ENCODE measurements at regions not wholly inside any gene's neighbourhood (a gene's known extent, or its start where the extent isn't known, plus 50 kb on each side); places are given as distances from the start of the nearest gene placed in this dataset.

GRCh38 chr10:28354511-28354910 is 51.6 kb upstream of the MPP7 start:
- H2AFZ ChIP-seq (ENCODE audit: low read depth, low read length): no peak overlapping the region
- no peaks in the 10 kb centered on the region for H3K36me3 ChIP-seq (ENCODE audit: insufficient read depth, low read length)
- H3K4me2 ChIP-seq (ENCODE audit: low read length): no peak overlapping the region
- H4K20me1 ChIP-seq (ENCODE audit: insufficient read depth, low read length): no peaks in the 10 kb centered on the region
- Mint-ChIP-seq H3K9me3 (ENCODE audit: unreplicated experiment) (no peaks in the 10 kb centered on the region), H3K27ac (ENCODE audit: unreplicated experiment) (no peak overlapping the region), H3K27me3 (ENCODE audit: low read depth, unreplicated experiment) (peaks cover 3% of the 10 kb centered on the region), H3K4me3 (ENCODE audit: unreplicated experiment) (no peak overlapping the region), H3K36me3 (ENCODE audit: low read depth, unreplicated experiment) (no peaks in the 10 kb centered on the region), H3K4me1 (ENCODE audit: low read depth, unreplicated experiment) (no peaks in the 10 kb centered on the region)
- H3K27me3 ChIP-seq (ENCODE audit: insufficient read depth, low read length): peaks cover 2% of the 10 kb centered on the region
- no peak overlapping the region for H3K27ac ChIP-seq (ENCODE audit: low read depth, low read length)
- H3K4me1 ChIP-seq (ENCODE audit: insufficient read depth, low read length): no peaks in the 10 kb centered on the region
- no peak overlapping the region for H3K9ac ChIP-seq (ENCODE audit: low read length)
- H3K9me3 ChIP-seq (ENCODE audit: insufficient read depth, low read depth, low read length): no peaks in the 10 kb centered on the region
- no peak overlapping the region for H3K4me3 ChIP-seq (ENCODE audit: insufficient read depth, low read depth, low read length)
- FAIRE-seq (no peak), DNase-seq (ENCODE audit: low read depth) (no peak)
- TF ChIP-seq EZH2 (IDR thresholded peaks at IDR 0.05; ENCODE audit: insufficient read depth, low read length): no peak
- no peak for TF ChIP-seq CTCF (IDR thresholded peaks at IDR 0.05; ENCODE audit: insufficient read depth, low read depth, low read length)
- H3K79me2 ChIP-seq (ENCODE audit: insufficient read depth, low read length): no peaks in the 10 kb centered on the region

- peaks cover 2% of the 10 kb centered on the region for H3K27me3 ChIP-seq (ENCODE audit: insufficient read depth, low read length)
- H3K27ac ChIP-seq (ENCODE audit: low read depth, low read length): no peak overlapping the region
- H3K4me3 ChIP-seq (ENCODE audit: insufficient read depth, low read depth, low read length): no peak overlapping the region
- H3K79me2 ChIP-seq (ENCODE audit: insufficient read depth, low read length): no peaks in the 10 kb centered on the region
- DNase-seq (ENCODE audit: low read depth) (no peak), FAIRE-seq (no peak)
- H2AFZ ChIP-seq (ENCODE audit: low read depth, low read length): no peak overlapping the region
- H3K36me3 ChIP-seq (ENCODE audit: insufficient read depth, low read length): no peaks in the 10 kb centered on the region
- Mint-ChIP-seq H3K27ac (ENCODE audit: unreplicated experiment) (no peak overlapping the region), H3K4me3 (ENCODE audit: unreplicated experiment) (no peak overlapping the region), H3K36me3 (ENCODE audit: low read depth, unreplicated experiment) (no peaks in the 10 kb centered on the region), H3K27me3 (ENCODE audit: low read depth, unreplicated experiment) (peaks cover 3% of the 10 kb centered on the region), H3K9me3 (ENCODE audit: unreplicated experiment) (no peaks in the 10 kb centered on the region), H3K4me1 (ENCODE audit: low read depth, unreplicated experiment) (no peaks in the 10 kb centered on the region)
- TF ChIP-seq EZH2 (IDR thresholded peaks at IDR 0.05; ENCODE audit: insufficient read depth, low read length) (no peak), CTCF (IDR thresholded peaks at IDR 0.05; ENCODE audit: insufficient read depth, low read depth, low read length) (no peak)
- H3K4me1 ChIP-seq (ENCODE audit: insufficient read depth, low read length): no peaks in the 10 kb centered on the region
- no peak overlapping the region for H3K4me2 ChIP-seq (ENCODE audit: low read length)
- H3K9ac ChIP-seq (ENCODE audit: low read length): no peak overlapping the region
- H4K20me1 ChIP-seq (ENCODE audit: insufficient read depth, low read length): no peaks in the 10 kb centered on the region
- no peaks in the 10 kb centered on the region for H3K9me3 ChIP-seq (ENCODE audit: insufficient read depth, low read depth, low read length)
These were observed 52.5 kb upstream of the MPP7 start for GRCh38 chr10:28355376-28355775.

GRCh38 chr10:28359334-28359733 is 56.5 kb upstream of the MPP7 start:
- no peak overlapping the region for H2AFZ ChIP-seq (ENCODE audit: low read depth, low read length)
- H3K9me3 Mint-ChIP-seq (ENCODE audit: unreplicated experiment): no peaks in the 10 kb centered on the region
- no peak for FAIRE-seq
- H3K27me3 Mint-ChIP-seq (ENCODE audit: low read depth, unreplicated experiment): peaks cover 3% of the 10 kb centered on the region
- no peaks in the 10 kb centered on the region for H3K4me1 ChIP-seq (ENCODE audit: insufficient read depth, low read length)
- H3K79me2 ChIP-seq (ENCODE audit: insufficient read depth, low read length): no peaks in the 10 kb centered on the region
- H4K20me1 ChIP-seq (ENCODE audit: insufficient read depth, low read length): no peaks in the 10 kb centered on the region
- H3K27me3 ChIP-seq (ENCODE audit: insufficient read depth, low read length): peaks cover 2% of the 10 kb centered on the region
- no peak overlapping the region for H3K9ac ChIP-seq (ENCODE audit: low read length)
- no peaks in the 10 kb centered on the region for H3K36me3 Mint-ChIP-seq (ENCODE audit: low read depth, unreplicated experiment)
- no peak overlapping the region for H3K27ac ChIP-seq (ENCODE audit: low read depth, low read length)
- no peak overlapping the region for H3K4me3 Mint-ChIP-seq (ENCODE audit: unreplicated experiment)
- H3K9me3 ChIP-seq (ENCODE audit: insufficient read depth, low read depth, low read length): no peaks in the 10 kb centered on the region
- no peaks in the 10 kb centered on the region for H3K36me3 ChIP-seq (ENCODE audit: insufficient read depth, low read length)
- H3K4me2 ChIP-seq (ENCODE audit: low read length): no peak overlapping the region
- no peak overlapping the region for H3K4me3 ChIP-seq (ENCODE audit: insufficient read depth, low read depth, low read length)
- no peak overlapping the region for H3K27ac Mint-ChIP-seq (ENCODE audit: unreplicated experiment)
- no peak for TF ChIP-seq EZH2 (IDR thresholded peaks at IDR 0.05; ENCODE audit: insufficient read depth, low read length)
- no peak for TF ChIP-seq CTCF (IDR thresholded peaks at IDR 0.05; ENCODE audit: insufficient read depth, low read depth, low read length)
- DNase-seq (ENCODE audit: low read depth): no peak
- no peaks in the 10 kb centered on the region for H3K4me1 Mint-ChIP-seq (ENCODE audit: low read depth, unreplicated experiment)
